Aorta (tissue), 5 donors: ENCODE measurements at regions not wholly inside any gene's neighbourhood (a gene's known extent, or its start where the extent isn't known, plus 50 kb on each side); places are given as distances from the start of the nearest gene placed in this dataset.

Experiments used
- ATAC-seq: fragments of 200-7000 bp; cut with Tn5 transposase; one replicate; pipeline ENCODE4 v1.9.1; 2022; ENCODE audit warnings: moderate library complexity; ENCODE audit not compliant: low FRiP score
- DNase-seq, 2 donors: peaks; one replicate each; pipeline ENCODE4 v3.0.0-alpha.2; 2020
- H3K27ac ChIP-seq, 2 donors: one replicate each; pipeline ENCODE4 v1.5.1; 2013; ENCODE audit warnings: low read length in 2 of 2, mild to moderate bottlenecking in 2 of 2, moderate library complexity in 2 of 2, control low read depth in 1 of 2, inconsistent platforms in 1 of 2, low read depth in 1 of 2
- H3K27me3 ChIP-seq, 2 donors: one replicate each; pipeline ENCODE4 v1.6.1; 2013; ENCODE audit warnings: control low read depth in 1 of 2, low read length in 1 of 2, mild to moderate bottlenecking in 1 of 2, moderate library complexity in 1 of 2; ENCODE audit not compliant: insufficient read depth in 2 of 2, control insufficient read depth in 1 of 2
- H3K36me3 ChIP-seq, 2 donors: one replicate each; pipeline ENCODE4 v1.6.1; 2013; ENCODE audit warnings: control low read depth in 1 of 2, low read length in 1 of 2, mild to moderate bottlenecking in 1 of 2; ENCODE audit not compliant: insufficient read depth in 2 of 2, control insufficient read depth in 1 of 2
- H3K4me1 ChIP-seq, 2 donors: one replicate each; pipeline ENCODE4 v1.6.1; 2013; ENCODE audit warnings: low read length in 2 of 2, control low read depth in 1 of 2, mild to moderate bottlenecking in 1 of 2, moderate library complexity in 1 of 2; ENCODE audit not compliant: insufficient read depth in 2 of 2, control insufficient read depth in 1 of 2
- H3K4me3 ChIP-seq, 2 donors: one replicate each; pipeline ENCODE4 v1.5.1; 2013; ENCODE audit warnings: low read length in 2 of 2, control low read depth in 1 of 2, mild to moderate bottlenecking in 1 of 2
- H3K9me3 ChIP-seq: one replicate; pipeline ENCODE4 v1.6.1; 2013; ENCODE audit warnings: mild to moderate bottlenecking, low read length; ENCODE audit not compliant: control insufficient read depth
- WGBS, 2 donors: extraction: QIAGEN DNeasy Blood & Tissue Kit; methylation state at CpG; one replicate each; pipeline ENCODE4 v1.1.7; 2013; 5-methylcytosine and 5-hydroxymethylcytosine counted together
- intact Hi-C, 2 donors: fragments of 100-400 bp; cut with DNase I; formaldehyde crosslinking; loops; one replicate each; pipeline versions ENCODE4 v1.14.2 to v1.15.0; 2022
- donor health status: healthy with polysubstance abuse.
- donor health status: Bipolar disorder and iron deficiency.
- donor health status: DM: no; HTN: no; CAD: no.
- donor health status: DM: no; HTN: no; CAD: no.
- donor health status: DM: yes; HTN: yes; CAD: no.

DNA sequence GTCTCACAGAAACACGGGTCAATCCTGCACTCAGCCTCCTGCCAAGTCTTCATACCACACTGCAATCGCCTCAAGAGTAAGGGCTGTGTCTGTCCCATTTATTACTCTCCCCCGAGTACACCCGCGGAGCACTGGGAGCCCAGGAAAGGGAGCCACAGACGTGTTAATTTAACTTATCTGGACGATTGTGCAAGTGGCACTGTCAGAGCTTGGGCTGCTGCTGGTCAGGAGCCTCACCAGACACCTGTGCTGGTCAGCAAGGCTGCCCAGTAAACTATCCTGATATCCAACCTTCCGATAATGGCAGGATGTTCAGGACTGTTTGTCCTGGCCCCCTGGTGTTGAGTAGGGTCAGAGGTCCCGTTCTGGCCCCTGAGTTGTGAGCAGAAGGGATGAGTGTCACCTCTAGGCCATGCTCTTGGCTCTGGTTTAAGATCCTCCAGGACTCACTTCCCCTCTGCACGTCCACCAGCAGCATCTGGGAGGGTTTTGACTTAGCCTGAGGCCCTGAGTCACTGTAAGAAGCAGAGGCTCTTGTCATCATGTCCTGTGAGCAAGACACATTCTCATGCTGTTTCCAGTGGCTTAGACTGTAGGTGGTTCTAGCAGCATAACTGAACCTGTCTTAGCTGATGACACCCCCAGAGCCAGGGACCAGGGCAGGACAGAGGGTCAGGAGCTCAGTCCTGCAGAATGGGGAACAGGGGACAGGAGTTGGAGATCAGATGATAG lies 82.5 kb upstream of the ARL4C start:
- DNase-seq (no peak), ATAC-seq (no peak)
- no peak overlapping the region for H3K27ac ChIP-seq
- H3K9me3 ChIP-seq, result peaks cover 2% of the 10 kb centered on the region
- no peaks in the 10 kb centered on the region for H3K36me3 ChIP-seq
- WGBS, 2 donors, result 89 to 91% methylated on average over 10 of the region's 10 CpGs
- intact Hi-C loops, result no loop called here
- H3K4me3 ChIP-seq, result no peak overlapping the region
- H3K27me3 ChIP-seq, result peaks cover 0 to 1% of the 10 kb centered on the region in 2 donors
- no peaks in the 10 kb centered on the region for H3K4me1 ChIP-seq

DNA sequence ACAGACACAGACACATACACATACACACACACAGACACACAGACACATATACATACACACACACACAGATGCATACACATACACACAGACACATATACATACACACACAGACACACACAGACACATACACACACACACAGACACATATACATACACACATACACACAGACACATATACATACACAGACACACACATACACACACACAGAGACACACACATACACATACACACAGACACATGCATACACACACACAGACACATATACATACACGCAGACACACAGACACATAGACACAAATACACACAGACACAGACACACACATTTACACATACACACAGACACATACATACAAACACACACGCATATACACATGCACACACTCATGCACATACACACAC lies 81.5 kb upstream of the ARL4C start:
- H3K9me3 ChIP-seq, result peaks cover 2% of the 10 kb centered on the region
- H3K27me3 ChIP-seq, result peaks cover 0 to under 1% of the 10 kb centered on the region in 2 donors
- no peaks in the 10 kb centered on the region for H3K4me1 ChIP-seq
- no peak for ATAC-seq
- no peak overlapping the region for H3K4me3 ChIP-seq
- H3K27ac ChIP-seq, result no peak overlapping the region
- WGBS, 2 donors, result 95 to 98% methylated on average over 2 of the region's 2 CpGs
- no peak for DNase-seq
- no peaks in the 10 kb centered on the region for H3K36me3 ChIP-seq
- intact Hi-C loops, result no loop called here

DNA sequence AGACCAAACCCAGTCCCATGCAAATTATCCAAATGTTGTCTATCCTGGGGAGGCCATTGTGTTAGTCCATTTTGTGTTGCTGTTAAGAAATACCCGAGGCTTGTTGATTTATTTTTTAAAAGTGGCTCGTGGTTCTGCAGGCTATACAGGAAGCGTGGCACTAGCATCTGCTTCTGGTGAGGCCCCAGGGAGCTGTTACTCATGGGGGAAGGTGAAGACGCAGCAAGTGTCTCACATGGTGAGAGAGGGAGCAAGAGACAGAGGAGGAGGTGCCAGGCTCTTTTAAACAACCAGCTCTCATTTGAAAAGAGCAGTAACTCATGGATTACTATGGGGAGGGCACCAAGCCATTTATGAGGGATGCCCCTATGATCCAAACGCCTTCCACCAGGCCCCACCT lies 80.3 kb upstream of the ARL4C start:
- ATAC-seq (no peak), DNase-seq (no peak)
- Histone ChIP-seq H3K9me3 (peaks cover 2% of the 10 kb centered on the region), H3K4me3 (no peak overlapping the region), H3K4me1 (no peaks in the 10 kb centered on the region), H3K27me3 (no peaks in the 10 kb centered on the region), H3K27ac (no peak overlapping the region), H3K36me3 (no peaks in the 10 kb centered on the region)
- intact Hi-C loops, result no loop called here
- 36 to 54% methylated on average over 5 of the region's 5 CpGs for WGBS, 2 donors

DNA sequence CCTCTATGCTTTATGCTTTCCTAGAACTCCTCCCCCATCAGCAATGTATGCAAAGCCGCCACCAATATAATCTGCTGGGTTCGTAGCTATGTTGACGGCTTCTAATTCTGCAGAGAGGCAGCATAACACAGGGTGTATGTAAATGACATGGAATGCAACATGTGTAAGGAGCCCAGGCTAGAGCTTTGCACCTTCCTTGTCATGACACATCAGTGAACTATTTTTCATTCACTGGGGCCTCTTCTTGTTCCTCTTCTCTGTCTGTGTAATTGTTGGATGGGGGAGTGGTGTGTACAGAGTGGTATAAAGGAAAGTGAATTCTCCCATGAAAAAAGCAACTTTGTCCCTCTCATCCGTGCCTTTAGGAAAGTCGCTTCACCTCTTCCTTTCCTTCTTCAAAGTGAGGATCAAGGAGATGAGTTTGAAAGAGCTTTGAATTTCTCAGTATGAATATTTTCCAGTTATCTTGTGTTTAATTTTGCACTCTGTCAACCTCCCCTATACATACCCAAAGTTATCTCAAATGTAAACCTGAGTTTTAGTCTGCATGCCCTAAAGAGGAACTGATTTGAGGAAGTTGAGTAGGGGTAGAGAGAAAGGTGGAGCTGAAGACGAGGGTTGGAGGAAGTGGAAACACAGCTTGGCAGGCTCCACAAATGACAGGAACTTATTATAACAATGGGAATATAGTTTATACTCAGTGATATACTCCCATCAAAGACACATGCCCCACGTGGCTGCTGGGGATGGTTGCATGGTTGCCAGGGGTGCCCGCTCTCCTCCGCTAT lies 74.9 kb upstream of the ARL4C start:
- Histone ChIP-seq H3K27me3 (no peaks in the 10 kb centered on the region), H3K27ac (no peak overlapping the region), H3K4me3 (no peak overlapping the region), H3K36me3 (no peaks in the 10 kb centered on the region), H3K9me3 (peaks cover 2% of the 10 kb centered on the region), H3K4me1 (no peaks in the 10 kb centered on the region)
- WGBS, 2 donors, result 88 to 90% methylated on average over 9 of the region's 9 CpGs
- intact Hi-C loops, result no loop called here
- ATAC-seq, result no peak
- DNase-seq, result no peak

DNA sequence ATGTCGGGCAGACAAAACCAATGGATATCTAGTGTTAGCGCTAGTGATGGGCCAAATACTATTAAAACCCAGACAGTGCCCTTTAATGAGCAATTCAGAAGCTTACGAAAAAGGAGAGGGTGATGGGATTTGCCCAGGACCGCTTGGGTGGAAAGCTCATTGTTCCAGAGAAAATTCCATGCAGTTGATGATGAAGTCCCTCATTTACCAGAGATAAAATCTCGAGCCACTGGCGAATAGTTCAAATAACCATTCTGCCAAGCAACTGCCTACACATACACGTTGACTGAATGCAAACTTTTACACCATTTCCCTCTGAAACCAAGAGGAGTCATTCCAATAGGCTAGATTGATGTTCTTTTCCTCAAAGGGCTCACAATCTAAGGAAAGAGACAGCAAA lies 73.6 kb upstream of the ARL4C start:
- ATAC-seq (no peak), DNase-seq (no peak)
- WGBS, 2 donors, result 66 to 73% methylated on average over 7 of the region's 7 CpGs
- Histone ChIP-seq H3K4me1 (no peaks in the 10 kb centered on the region), H3K36me3 (no peaks in the 10 kb centered on the region), H3K27ac (no peak overlapping the region), H3K9me3 (peaks cover 2% of the 10 kb centered on the region), H3K4me3 (no peak overlapping the region), H3K27me3 (no peaks in the 10 kb centered on the region)
- intact Hi-C loops, result no loop called here

DNA sequence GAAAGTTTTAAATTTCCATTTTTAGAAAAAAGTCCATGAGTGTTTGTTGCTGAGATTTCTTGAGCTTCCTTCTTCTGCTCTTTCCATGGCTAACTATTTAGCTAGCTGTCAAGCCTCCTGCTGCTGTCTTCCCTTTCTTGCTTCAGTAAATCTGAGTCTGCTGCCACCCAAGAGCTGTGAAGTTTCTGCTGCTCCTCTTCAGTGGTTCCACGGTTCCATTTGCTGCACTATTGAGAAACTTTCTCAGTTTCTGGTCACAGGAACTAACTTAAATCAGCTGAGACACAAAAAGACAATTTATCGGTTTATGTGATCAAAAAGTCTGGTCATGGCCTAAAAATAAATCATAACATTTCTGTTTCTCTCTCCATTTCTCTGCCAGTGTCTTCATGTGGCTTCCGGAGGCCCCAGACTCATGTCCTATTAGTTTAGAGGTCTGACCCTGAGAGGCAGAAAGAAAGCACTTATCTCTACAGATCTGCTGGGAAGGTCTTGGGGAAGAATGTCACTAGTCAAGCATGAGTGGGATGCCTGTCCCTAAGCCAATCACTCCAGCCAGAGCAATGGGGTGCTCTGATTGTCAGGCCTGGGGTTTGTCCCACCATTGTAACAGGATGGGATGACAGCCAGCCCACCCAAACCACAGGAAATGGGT lies 73.0 kb upstream of the ARL4C start:
- ATAC-seq (no peak), DNase-seq (no peak)
- H3K36me3 ChIP-seq, result no peaks in the 10 kb centered on the region
- H3K4me3 ChIP-seq, result no peak overlapping the region
- no peaks in the 10 kb centered on the region for H3K4me1 ChIP-seq
- intact Hi-C loops, result no loop called here
- H3K27ac ChIP-seq, result no peak overlapping the region
- 78 to 86% methylated on average over 3 of the region's 3 CpGs for WGBS, 2 donors
- peaks cover 2% of the 10 kb centered on the region for H3K9me3 ChIP-seq
- no peaks in the 10 kb centered on the region for H3K27me3 ChIP-seq

DNA sequence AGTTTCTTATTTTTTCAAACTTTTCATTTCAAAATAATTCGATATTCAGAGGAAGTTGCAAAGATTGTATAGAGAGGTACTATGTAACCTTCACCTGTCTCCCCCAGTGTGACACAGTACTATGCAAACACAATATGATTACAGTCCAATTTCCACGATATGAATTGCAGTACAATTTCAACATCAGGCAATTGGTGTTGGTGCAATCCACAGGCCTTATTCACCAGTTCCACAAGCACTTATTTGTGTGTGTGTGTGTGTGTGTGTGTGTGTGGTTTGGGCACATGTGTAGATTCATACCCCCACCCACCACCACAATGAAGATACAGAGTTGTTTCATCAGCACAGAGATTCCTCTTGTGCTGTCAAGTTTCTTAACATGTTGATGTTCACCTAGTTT lies 69.7 kb upstream of the ARL4C start:
- no peaks in the 10 kb centered on the region for H3K36me3 ChIP-seq
- H3K27ac ChIP-seq, result no peak overlapping the region
- intact Hi-C loops, result no loop called here
- H3K9me3 ChIP-seq, result peaks cover 2% of the 10 kb centered on the region
- H3K4me3 ChIP-seq, result no peak overlapping the region
- DNase-seq (no peak), ATAC-seq (no peak)
- WGBS, 2 donors, result 84 to 88% methylated on average over 2 of the region's 2 CpGs
- no peaks in the 10 kb centered on the region for H3K27me3 ChIP-seq
- H3K4me1 ChIP-seq, result no peaks in the 10 kb centered on the region

DNA sequence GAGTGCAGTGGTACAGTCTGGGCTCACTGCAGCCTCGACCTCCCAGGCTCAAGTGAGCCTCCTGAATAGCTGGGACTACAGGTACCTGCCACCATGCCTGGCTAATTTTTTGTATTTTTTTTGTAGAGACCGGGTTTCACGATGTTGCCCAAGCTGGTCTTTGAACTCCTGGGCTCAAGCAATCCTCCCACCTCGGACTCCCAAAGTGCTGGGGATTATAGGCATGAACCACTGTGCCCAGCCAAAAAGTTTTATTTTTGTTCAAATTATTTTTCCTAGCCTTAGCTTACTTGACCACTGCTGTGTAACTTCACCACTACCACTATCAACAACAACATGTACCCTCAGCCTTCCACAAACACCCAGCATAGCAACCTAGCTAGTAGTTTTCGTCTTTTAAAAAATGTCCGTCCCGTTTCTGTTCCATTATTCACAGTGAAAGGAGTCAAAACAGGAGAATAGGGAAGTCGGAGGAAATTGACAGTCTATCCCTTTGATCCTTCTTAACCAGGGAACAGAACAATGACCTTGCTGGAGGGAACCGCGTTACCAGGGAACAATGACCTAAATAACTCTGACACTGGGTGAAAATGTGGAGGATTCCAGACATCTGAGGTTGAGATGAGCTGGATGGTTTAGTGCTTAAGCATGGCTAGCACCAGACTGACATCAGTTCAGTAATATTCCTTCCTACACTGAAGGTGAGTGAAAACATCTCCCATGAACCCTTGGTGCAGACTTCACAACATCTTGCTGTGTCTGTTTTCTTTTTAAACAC lies 69.2 kb upstream of the ARL4C start:
- intact Hi-C loops, result no loop called here
- 87 to 90% methylated on average over 10 of the region's 10 CpGs for WGBS, 2 donors
- ATAC-seq (no peak), DNase-seq (no peak)
- no peak overlapping the region for H3K27ac ChIP-seq
- no peaks in the 10 kb centered on the region for H3K36me3 ChIP-seq
- no peaks in the 10 kb centered on the region for H3K27me3 ChIP-seq
- H3K4me3 ChIP-seq, result no peak overlapping the region
- peaks cover 2% of the 10 kb centered on the region for H3K9me3 ChIP-seq
- H3K4me1 ChIP-seq, result no peaks in the 10 kb centered on the region
